Keratinocyte (primary cell): ENCODE measurements at regions not wholly inside any gene's neighbourhood (a gene's known extent, or its start where the extent isn't known, plus 50 kb on each side); places are given as distances from the start of the nearest gene placed in this dataset.

Experiments
- DNase-seq: peaks from one replicate; pipeline ENCODE4 v3.0.0-alpha.2; 2011; ENCODE audit warnings: low read depth, missing footprints, low spot score
- FAIRE-seq: peaks from 2 replicates; lab custom pipeline; 2011; peaks lifted over from hg19 to GRCh38; lab: Jason Lieb, UNC
- H2AFZ ChIP-seq: 2 replicates; pipeline ENCODE4 v1.6.0; 2012; ENCODE audit warnings: low read length, control low read depth, inconsistent platforms; ENCODE audit not compliant: control insufficient read depth
- H3K27ac ChIP-seq: 2 replicates; pipeline ENCODE4 v1.5.1; 2011; ENCODE audit warnings: low read length; ENCODE audit not compliant: control insufficient read depth, insufficient read depth
- H3K27me3 ChIP-seq: 3 replicates; pipeline ENCODE4 v1.6.0; 2011; ENCODE audit warnings: low read length; ENCODE audit not compliant: control insufficient read depth, insufficient read depth; ENCODE audit errors: extremely low read depth
- H3K36me3 ChIP-seq, 2 experiments: 2 replicates in 1 of 2; 3 replicates in 1 of 2; pipeline ENCODE4 v1.5.1; 2011; ENCODE audit warnings: low read length in 2 of 2, mild to moderate bottlenecking in 1 of 2; ENCODE audit not compliant: control insufficient read depth in 2 of 2, insufficient read depth in 2 of 2; ENCODE audit errors: extremely low read depth in 1 of 2
- H3K4me1 ChIP-seq: 3 replicates; pipeline ENCODE4 v1.5.1; 2011; ENCODE audit warnings: low read length; ENCODE audit not compliant: control insufficient read depth, insufficient read depth; ENCODE audit errors: extremely low read depth
- H3K4me2 ChIP-seq: 3 replicates; pipeline ENCODE4 v1.6.0; 2011; ENCODE audit warnings: low read depth, low read length; ENCODE audit not compliant: control insufficient read depth, insufficient read depth; ENCODE audit errors: extremely low read depth
- H3K4me3 ChIP-seq, 3 experiments: fragments of 200-600 bp in 1 of 3; sonication (generic) in 1 of 3; 2 replicates in 2 of 3; 3 replicates in 1 of 3; pipeline ENCODE4 v1.5.1; 2011 to 2016; ENCODE audit warnings: low read length in 3 of 3, mild to moderate bottlenecking in 3 of 3, control low read depth in 2 of 3, inconsistent platforms in 1 of 3, low read depth in 1 of 3, mixed read lengths in 1 of 3, mixed run types in 1 of 3, moderate library complexity in 1 of 3; ENCODE audit not compliant: control insufficient read depth in 2 of 3, insufficient read depth in 2 of 3; ENCODE audit errors: extremely low read depth in 1 of 3
- H3K79me2 ChIP-seq: 2 replicates; pipeline ENCODE4 v1.6.0; 2012; ENCODE audit warnings: low read length; ENCODE audit not compliant: control insufficient read depth, insufficient read depth
- H3K9ac ChIP-seq: 3 replicates; pipeline ENCODE4 v1.6.0; 2011; ENCODE audit warnings: low read length; ENCODE audit not compliant: control insufficient read depth, insufficient read depth; ENCODE audit errors: extremely low read depth
- H3K9me1 ChIP-seq: 3 replicates; pipeline ENCODE4 v1.6.0; 2011; ENCODE audit warnings: low read length; ENCODE audit not compliant: control insufficient read depth, insufficient read depth; ENCODE audit errors: extremely low read depth
- H3K9me3 ChIP-seq: 2 replicates; pipeline ENCODE4 v1.5.1; 2012; ENCODE audit warnings: low read depth, low read length; ENCODE audit not compliant: control insufficient read depth
- H4K20me1 ChIP-seq: 3 replicates; pipeline ENCODE4 v1.6.0; 2011; ENCODE audit warnings: low read length; ENCODE audit not compliant: control insufficient read depth, insufficient read depth; ENCODE audit errors: extremely low read depth
- CTCF ChIP-seq, 3 experiments: IDR thresholded peaks in 1 of 3; conservative IDR thresholded peaks in 1 of 3; optimal IDR thresholded peaks in 1 of 3; 2 replicates in 2 of 3; 3 replicates in 1 of 3; pipeline versions ENCODE3 to v1.5.1; 2011; ENCODE audit warnings: low read length in 3 of 3, mild to moderate bottlenecking in 3 of 3, moderate library complexity in 2 of 3, control low read depth in 1 of 3, inconsistent platforms in 1 of 3; ENCODE audit not compliant: insufficient read depth in 2 of 3; ENCODE audit errors: extremely low read depth in 1 of 3
- EZH2 ChIP-seq: IDR thresholded peaks from one replicate; pipeline ENCODE4 v1.6.1; 2012; ENCODE audit warnings: inconsistent platforms, mild to moderate bottlenecking, low read length, moderate library complexity
- dilution Hi-C: fragments of 300-500 bp; cut with MboI; formaldehyde crosslinking; loops from one replicate; pipeline ENCODE4 v1.7.0; 2020; ENCODE audit warnings: low sequenced_read_pairs; ENCODE audit not compliant: extremely low pct_ligation_motif_present

- dilution Hi-C loops, result no loop called here
- no peak for FAIRE-seq
These were observed 1434.5 kb downstream of the LRFN5 start for GRCh38 chr14:43041207-43041606.

GRCh38 chr14:43039881-43040280 lies 1433.2 kb downstream of the LRFN5 start:
- no peak overlapping the region for H2AFZ ChIP-seq
- no peaks in the 10 kb centered on the region for H3K9me1 ChIP-seq
- H3K4me3 ChIP-seq, result no peak overlapping the region
- TF ChIP-seq CTCF (optimal IDR thresholded peaks at IDR 0.05 in 1 of 3, IDR thresholded peaks at IDR 0.05 in 1 of 3, conservative IDR thresholded peaks at IDR 0.05 in 1 of 3; ENCODE audit: extremely low read depth in 1 of 3, insufficient read depth in 2 of 3, low read length in 3 of 3) (no peak), EZH2 (no peak)
- H3K9ac ChIP-seq, result no peak overlapping the region
- FAIRE-seq (no peak), DNase-seq (no peak)
- no peaks in the 10 kb centered on the region for H3K36me3 ChIP-seq
- H3K4me2 ChIP-seq, result no peak overlapping the region
- H3K4me1 ChIP-seq, result no peaks in the 10 kb centered on the region
- no peak overlapping the region for H3K27ac ChIP-seq
- no peaks in the 10 kb centered on the region for H3K79me2 ChIP-seq
- H3K9me3 ChIP-seq, result no peaks in the 10 kb centered on the region
- no peaks in the 10 kb centered on the region for H4K20me1 ChIP-seq
- dilution Hi-C loops, result no loop called here
- H3K27me3 ChIP-seq, result no peaks in the 10 kb centered on the region

More at GRCh38 chr14:43041207-43041606, 1434.5 kb downstream of the LRFN5 start:
- H3K4me1 ChIP-seq, result no peaks in the 10 kb centered on the region
- H3K9me3 ChIP-seq, result no peaks in the 10 kb centered on the region
- H3K79me2 ChIP-seq, result no peaks in the 10 kb centered on the region
- H3K4me3 ChIP-seq, result no peak overlapping the region
- H3K27ac ChIP-seq, result no peak overlapping the region
- H3K4me2 ChIP-seq, result no peak overlapping the region
- TF ChIP-seq EZH2 (no peak), CTCF (optimal IDR thresholded peaks at IDR 0.05 in 1 of 3, IDR thresholded peaks at IDR 0.05 in 1 of 3, conservative IDR thresholded peaks at IDR 0.05 in 1 of 3; ENCODE audit: extremely low read depth in 1 of 3, insufficient read depth in 2 of 3, low read length in 3 of 3) (no peak)
- no peaks in the 10 kb centered on the region for H3K9me1 ChIP-seq
- H2AFZ ChIP-seq, result no peak overlapping the region
- no peak for DNase-seq
- H3K27me3 ChIP-seq, result no peaks in the 10 kb centered on the region
- H4K20me1 ChIP-seq, result no peaks in the 10 kb centered on the region
- no peaks in the 10 kb centered on the region for H3K36me3 ChIP-seq
- H3K9ac ChIP-seq, result no peak overlapping the region
